HEK293 (cell line): ENCODE measurements at regions not wholly inside any gene's neighbourhood (a gene's known extent, or its start where the extent isn't known, plus 50 kb on each side); places are given as distances from the start of the nearest gene placed in this dataset.

Experiments
- CTCF ChIP-seq: fragments of 450-650 bp; formaldehyde crosslinking; IDR thresholded peaks from 2 replicates; pipeline ENCODE4 v1.5.1; 2016; ENCODE audit warnings: missing biosample characterization, missing genetic modification characterization
- MZF1 ChIP-seq: fragments of 450-650 bp; formaldehyde crosslinking; IDR thresholded peaks from 2 replicates; pipeline ENCODE4 v1.5.1; 2017; ENCODE audit warnings: missing biosample characterization, missing genetic modification characterization, borderline replicate concordance
- PBX3 ChIP-seq: sonication (generic); formaldehyde crosslinking; IDR thresholded peaks from 2 replicates; pipeline ENCODE4 v1.8.1; 2022; ENCODE audit warnings: mild to moderate bottlenecking, moderate library complexity, missing genetic modification reagents
- REST ChIP-seq: fragments of 450-650 bp; formaldehyde crosslinking; IDR thresholded peaks from 2 replicates; pipeline ENCODE4 v1.5.1; 2016; ENCODE audit warnings: missing biosample characterization, missing genetic modification characterization
- SP7 ChIP-seq: fragments of 450-650 bp; formaldehyde crosslinking; IDR thresholded peaks from 2 replicates; pipeline ENCODE4 v1.5.1; 2016; ENCODE audit warnings: missing biosample characterization, missing genetic modification characterization
- ZBTB10 ChIP-seq: fragments of 450-650 bp; formaldehyde crosslinking; IDR thresholded peaks from 2 replicates; pipeline ENCODE4 v1.5.1; 2016; ENCODE audit warnings: missing biosample characterization, missing genetic modification characterization
- ZBTB20 ChIP-seq: fragments of 450-650 bp; formaldehyde crosslinking; IDR thresholded peaks from 2 replicates; pipeline ENCODE4 v1.5.1; 2016; ENCODE audit warnings: missing biosample characterization, missing genetic modification characterization
- ZNF112 ChIP-seq: fragments of 450-650 bp; formaldehyde crosslinking; IDR thresholded peaks from 2 replicates; pipeline ENCODE4 v1.5.0; 2017; ENCODE audit warnings: missing biosample characterization, missing genetic modification characterization
- ZNF266 ChIP-seq: fragments of 450-650 bp; formaldehyde crosslinking; IDR thresholded peaks from 2 replicates; pipeline ENCODE4 v1.5.1; 2016; ENCODE audit warnings: missing biosample characterization, missing genetic modification characterization, low read depth
- ZNF518A ChIP-seq: fragments of 450-650 bp; formaldehyde crosslinking; conservative IDR thresholded peaks from 2 replicates; pipeline ENCODE4 v1.5.1; 2016; ENCODE audit warnings: low read depth, missing biosample characterization, missing genetic modification characterization

GRCh38 chr13:111948281-111948680 lies 118.7 kb upstream of the SOX1 start:
- TF ChIP-seq PBX3 (CRISPR knock-in tag) (no peak), ZNF518A (tag by site-specific recombination) (no peak), ZNF112 (tag by site-specific recombination) (no peak), ZNF266 (no peak), REST (tag by site-specific recombination) (no peak), SP7 (tag by site-specific recombination) (no peak), CTCF (no peak), MZF1 (no peak), ZBTB20 (no peak), ZBTB10 (tag by site-specific recombination) (no peak)
